ENCODE measurements at regions not wholly inside any gene's neighbourhood (a gene's known extent, or its start where the extent isn't known, plus 50 kb on each side); places are given as distances from the start of the nearest gene placed in this dataset.
A peak's percentile ranks its signal among the peaks of the same experiment; 100 is the strongest.

GRCh38 chr5:149441986-149442385 lies 62.9 kb upstream of the IL17B start:
- no peak for DNase-seq

- no peak for DNase-seq
Observed at GRCh38 chr5:149441194-149441753, 62.2 kb upstream of the IL17B start.

DNA sequence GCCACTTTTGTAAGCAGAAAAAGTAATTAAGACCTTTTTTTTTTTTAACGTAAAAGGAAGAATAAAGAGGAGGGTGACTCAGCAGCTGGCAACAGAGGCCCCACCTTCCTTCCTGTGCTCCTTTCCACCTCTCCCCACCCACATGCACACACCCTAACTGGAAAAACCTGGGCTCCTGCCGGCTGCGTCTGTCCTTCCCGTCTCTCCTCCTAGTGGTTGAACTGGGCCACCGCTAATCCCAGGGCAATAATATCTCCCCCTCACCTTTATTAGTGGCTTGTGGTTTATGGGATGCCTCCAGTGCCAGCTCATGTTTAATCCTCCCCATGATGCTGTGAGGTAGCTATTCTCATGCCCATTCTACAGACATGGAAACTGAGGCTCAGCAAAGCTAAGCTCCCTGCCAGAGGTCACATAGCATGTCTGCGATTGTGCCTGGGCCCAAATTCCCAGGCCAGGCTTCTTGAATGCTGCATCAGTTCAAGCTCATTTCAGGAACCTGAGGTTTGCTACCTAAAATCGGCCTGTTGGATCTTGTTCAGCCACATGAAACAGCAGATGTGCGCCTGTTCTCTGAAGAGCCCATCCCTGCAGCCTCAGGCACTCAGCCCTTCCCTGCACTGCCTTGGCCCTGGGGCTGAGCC lies 60.9 kb upstream of the IL17B start:
- no peak for DNase-seq

DNA sequence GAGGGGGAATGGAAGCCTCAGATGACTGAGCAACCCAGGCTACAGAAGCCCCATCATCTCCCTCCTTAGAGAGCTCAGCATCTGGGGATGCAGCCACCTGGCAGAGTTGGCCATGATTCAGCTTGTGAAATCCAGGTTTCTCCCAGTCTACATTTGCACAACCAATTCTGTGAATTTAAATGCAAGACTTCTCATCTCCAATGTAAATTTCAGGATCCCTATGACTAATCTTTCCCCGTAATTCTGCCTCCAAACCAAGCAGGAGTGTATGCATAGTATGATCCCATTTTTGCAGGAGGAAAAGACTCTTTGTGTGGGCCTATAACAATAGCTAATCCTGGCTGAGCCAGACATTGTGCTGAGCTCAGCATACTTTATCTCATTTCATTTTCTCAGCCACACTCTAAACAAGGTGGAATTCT lies 59.6 kb upstream of the IL17B start:
- no peak for DNase-seq

DNA sequence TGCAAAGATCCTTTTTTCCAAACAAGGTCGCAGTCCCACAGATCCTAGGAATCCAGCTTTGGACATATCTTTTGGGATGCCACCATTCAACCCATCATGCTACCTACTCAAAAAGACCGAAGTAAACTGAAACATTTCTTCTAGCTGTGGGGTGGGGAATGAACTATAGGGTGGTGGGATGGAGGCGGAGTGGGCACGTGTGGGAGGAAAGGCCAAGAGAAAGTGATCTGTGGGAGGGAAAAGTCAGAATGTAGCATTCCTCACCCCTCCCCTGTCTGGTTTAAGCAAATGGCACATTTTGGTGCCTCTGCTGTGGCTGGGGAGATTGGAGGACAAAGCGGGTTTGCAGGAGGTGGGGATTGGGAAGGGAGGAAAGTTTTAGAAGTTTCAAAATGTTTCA lies 59.2 kb upstream of the IL17B start:
- DNase-seq, result no peak

- no peak for DNase-seq
Observed at GRCh38 chr5:149437391-149438040, 58.4 kb upstream of the IL17B start.

GRCh38 chr5:149435660-149436059 lies 56.6 kb upstream of the IL17B start:
- DNase-seq, result no peak

GRCh38 chr5:149435015-149435376 lies 55.9 kb upstream of the IL17B start:
- no peak for DNase-seq

- DNase-seq, result peak in 3 of 14 donors; percentile 15 to 18 (median 18)
Observed at GRCh38 chr5:149434162-149435014, 55.3 kb upstream of the IL17B start.

- no peak for DNase-seq
Observed at GRCh38 chr5:149433524-149434131, 54.5 kb upstream of the IL17B start.

- DNase-seq, result no peak
Observed at GRCh38 chr5:149432911-149433401, 53.9 kb upstream of the IL17B start.

DNA sequence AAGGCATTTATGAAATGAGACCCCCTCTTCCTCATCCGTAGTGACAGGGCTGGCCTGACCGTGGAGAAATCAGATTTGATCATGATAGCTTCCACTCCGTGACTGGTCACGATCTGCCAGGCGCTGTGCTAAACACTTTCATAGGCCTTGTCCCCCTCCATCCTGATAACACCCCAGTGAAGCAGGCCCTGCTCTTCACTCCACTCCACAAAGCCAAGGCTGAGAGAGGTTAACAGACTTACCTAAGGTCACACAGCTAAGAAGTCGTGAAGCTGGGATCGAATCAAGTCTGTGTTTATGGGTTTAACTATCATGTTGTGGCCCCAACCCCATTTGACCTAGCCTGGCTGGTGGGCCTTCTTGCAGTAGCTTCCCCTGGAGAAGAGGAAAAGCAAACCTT lies 53.3 kb upstream of the IL17B start:
- no peak for DNase-seq

GRCh38 chr5:149429839-149430721 lies 51.0 kb upstream of the IL17B start:
- peak in 2 of 14 donors; percentile 15 to 43 for DNase-seq
